Esophagus muscularis mucosa (tissue), 4 donors: ENCODE measurements at regions not wholly inside any gene's neighbourhood (a gene's known extent, or its start where the extent isn't known, plus 50 kb on each side); places are given as distances from the start of the nearest gene placed in this dataset.
"Not testable (repeated sequence)": the region's sequence is repeated elsewhere in the genome, so short reads cannot be mapped to it uniquely, and the experiment has no call there.

Source experiments
- CTCF ChIP-seq, 3 experiments: fragments of 200-600 bp in 2 of 3; fragments of 450-650 bp in 1 of 3; sonication (generic) in 2 of 3; IDR thresholded peaks; one replicate each; pipeline ENCODE4 v1.5.1; 2017 to 2019; ENCODE audit warnings: antibody characterized with exemption in 3 of 3, mild to moderate bottlenecking in 2 of 3, moderate library complexity in 1 of 3
- EP300 ChIP-seq: sonication (generic); formaldehyde crosslinking; IDR thresholded peaks from one replicate; pipeline ENCODE4 v1.6.1; 2017; ENCODE audit warnings: antibody characterized with exemption
- POLR2A ChIP-seq: fragments of 450-650 bp; IDR thresholded peaks from one replicate; pipeline ENCODE4 v1.6.1; 2017; ENCODE audit warnings: antibody characterized with exemption, moderate library complexity, mild to moderate bottlenecking, low read depth
- POLR2AphosphoS5 ChIP-seq, 2 donors: sonication (generic); formaldehyde crosslinking; IDR thresholded peaks; one replicate each; pipeline ENCODE4 v1.6.1; 2017; ENCODE audit warnings: antibody characterized with exemption in 2 of 2

GRCh38 chr6:114865506-114865905 lies 522.7 kb upstream of the HS3ST5 start:
- not testable (repeated sequence) for TF ChIP-seq POLR2A; CTCF (IDR thresholded peaks at IDR 0.05); POLR2AphosphoS5 (IDR thresholded peaks at IDR 0.05); EP300
